ENCODE measurements at regions not wholly inside any gene's neighbourhood (a gene's known extent, or its start where the extent isn't known, plus 50 kb on each side); places are given as distances from the start of the nearest gene placed in this dataset.

DNA sequence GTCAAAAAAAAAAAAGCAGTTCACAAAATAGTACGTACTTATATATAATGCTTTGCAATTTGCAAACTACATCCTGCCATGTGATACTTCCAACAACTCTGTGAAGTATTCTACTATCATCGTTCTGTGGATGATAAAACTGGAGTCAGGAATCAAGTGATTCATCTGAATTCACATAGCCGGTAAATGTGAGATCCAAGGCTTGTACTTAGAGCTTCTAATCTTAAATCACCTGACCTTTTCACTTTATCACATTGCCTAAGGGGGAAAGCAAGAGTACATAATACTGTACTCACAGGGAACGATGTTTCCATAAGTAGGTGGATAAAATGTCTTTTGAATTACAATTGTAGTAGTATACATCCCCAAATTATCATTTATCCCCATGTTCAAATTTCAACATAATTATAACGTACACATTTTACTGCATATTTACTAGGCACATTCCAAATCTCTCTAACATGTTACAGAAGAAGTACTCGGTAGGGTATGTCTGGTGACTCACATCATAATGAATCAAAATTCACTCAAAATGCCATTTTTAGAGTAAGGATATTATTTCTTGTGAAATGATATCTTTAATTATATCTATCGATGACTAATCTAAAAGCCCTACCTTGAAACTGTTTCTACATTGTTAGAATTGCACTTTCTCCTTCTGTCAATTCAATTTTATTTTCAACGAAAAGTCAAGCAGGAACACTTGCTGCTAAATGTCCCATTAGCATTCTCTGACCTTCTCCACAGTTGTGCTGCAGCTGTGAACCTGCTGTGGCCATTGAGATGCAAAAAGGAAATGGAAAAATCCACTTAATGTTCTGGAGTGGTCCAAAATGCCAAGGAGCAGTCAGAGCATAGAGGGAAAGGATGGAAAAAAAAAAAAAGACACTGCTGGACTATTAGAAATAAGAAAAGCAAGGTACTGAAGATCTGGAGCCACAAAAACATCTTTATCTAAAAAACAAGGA, 78.9 kb downstream of the OR2K2 start:
- H3K4me2 ChIP-seq (ENCODE audit: low read length), result no peak overlapping the region
- no peaks in the 10 kb centered on the region for H3K9me3 ChIP-seq (replicated peaks; ENCODE audit: low read length)
- no peaks in the 10 kb centered on the region for H3K36me3 ChIP-seq (ENCODE audit: insufficient read depth, low read length)
- H3K27me3 ChIP-seq (ENCODE audit: control insufficient read depth, insufficient read depth, low read length), result no peaks in the 10 kb centered on the region
- H3K4me3 ChIP-seq (ENCODE audit: low read length), result no peak overlapping the region
- H3K9ac ChIP-seq (ENCODE audit: low read depth, low read length), result no peak overlapping the region
- H3K4me1 ChIP-seq (ENCODE audit: control insufficient read depth, insufficient read depth, low read length), result peaks cover 5% of the 10 kb centered on the region

DNA sequence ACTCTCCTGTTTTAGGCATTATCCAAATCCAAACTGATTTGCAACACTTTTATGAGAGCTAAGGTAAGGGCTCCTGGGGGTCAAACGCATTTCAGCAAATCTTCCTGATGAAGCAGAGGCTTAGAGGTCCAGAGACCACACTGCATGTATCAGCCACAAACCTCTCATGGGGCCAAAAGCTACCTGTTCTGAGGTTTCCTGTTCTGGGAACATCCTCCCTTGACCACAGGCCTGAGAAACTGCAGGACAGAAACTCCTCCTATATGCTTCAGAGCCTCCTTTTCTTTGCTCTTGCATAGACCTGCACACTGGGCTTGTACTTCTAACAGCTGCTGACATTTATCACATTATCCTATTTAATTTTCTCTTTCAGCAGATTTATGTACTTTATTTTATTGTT, 92.6 kb downstream of the OR2K2 start:
- Histone ChIP-seq H3K4me1 (ENCODE audit: control insufficient read depth, insufficient read depth, low read length) (peaks cover 32% of the 10 kb centered on the region), H3K9ac (ENCODE audit: low read depth, low read length) (no peak overlapping the region), H3K4me3 (ENCODE audit: low read length) (no peak overlapping the region), H3K4me2 (ENCODE audit: low read length) (no peak overlapping the region), H3K27me3 (ENCODE audit: control insufficient read depth, insufficient read depth, low read length) (no peaks in the 10 kb centered on the region), H3K36me3 (ENCODE audit: insufficient read depth, low read length) (no peaks in the 10 kb centered on the region), H3K9me3 (replicated peaks; ENCODE audit: low read length) (no peaks in the 10 kb centered on the region)

GRCh38 chr9:111236332-111236731, 93.7 kb downstream of the OR2K2 start:
- peaks cover 32% of the 10 kb centered on the region for H3K4me1 ChIP-seq (ENCODE audit: control insufficient read depth, insufficient read depth, low read length)
- H3K27me3 ChIP-seq (ENCODE audit: control insufficient read depth, insufficient read depth, low read length), result no peaks in the 10 kb centered on the region
- H3K36me3 ChIP-seq (ENCODE audit: insufficient read depth, low read length), result no peaks in the 10 kb centered on the region
- H3K4me2 ChIP-seq (ENCODE audit: low read length), result peak overlapping the region; percentile 32
- H3K9me3 ChIP-seq (replicated peaks; ENCODE audit: low read length), result no peaks in the 10 kb centered on the region
- H3K9ac ChIP-seq (ENCODE audit: low read depth, low read length), result peak overlapping the region; percentile 38
- H3K4me3 ChIP-seq (ENCODE audit: low read length), result no peak overlapping the region

DNA sequence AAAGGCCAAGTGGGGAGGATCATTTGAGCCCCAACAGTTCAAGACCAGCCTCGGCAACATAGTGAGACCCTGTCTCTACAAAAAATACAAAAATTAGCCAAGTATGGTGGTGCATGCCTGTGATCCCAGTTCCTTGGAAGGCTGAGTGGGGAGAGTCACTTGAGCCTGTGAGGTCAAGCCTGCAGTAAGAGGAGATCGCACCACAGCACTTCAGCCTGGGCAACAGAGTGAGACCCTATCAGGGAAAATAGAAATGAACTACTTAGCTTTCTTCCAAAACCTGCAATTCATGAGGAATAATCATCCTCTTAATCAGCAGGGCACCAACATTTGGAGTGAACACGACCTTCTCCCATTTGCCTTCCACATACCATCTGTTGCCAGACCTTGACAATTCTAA, 96.1 kb downstream of the OR2K2 start:
- no peak overlapping the region for H3K4me3 ChIP-seq (ENCODE audit: low read length)
- H3K9me3 ChIP-seq (replicated peaks; ENCODE audit: low read length), result no peaks in the 10 kb centered on the region
- H3K4me1 ChIP-seq (ENCODE audit: control insufficient read depth, insufficient read depth, low read length), result peaks cover 32% of the 10 kb centered on the region
- no peak overlapping the region for H3K9ac ChIP-seq (ENCODE audit: low read depth, low read length)
- H3K4me2 ChIP-seq (ENCODE audit: low read length), result no peak overlapping the region
- H3K27me3 ChIP-seq (ENCODE audit: control insufficient read depth, insufficient read depth, low read length), result no peaks in the 10 kb centered on the region
- H3K36me3 ChIP-seq (ENCODE audit: insufficient read depth, low read length), result no peaks in the 10 kb centered on the region

- no peak overlapping the region for H3K9ac ChIP-seq (ENCODE audit: low read depth, low read length)
- H3K36me3 ChIP-seq (ENCODE audit: insufficient read depth, low read length), result no peaks in the 10 kb centered on the region
- H3K4me2 ChIP-seq (ENCODE audit: low read length), result no peak overlapping the region
- no peaks in the 10 kb centered on the region for H3K9me3 ChIP-seq (replicated peaks; ENCODE audit: low read length)
- H3K4me3 ChIP-seq (ENCODE audit: low read length), result no peak overlapping the region
- H3K4me1 ChIP-seq (ENCODE audit: control insufficient read depth, insufficient read depth, low read length), result peaks cover 32% of the 10 kb centered on the region
- no peaks in the 10 kb centered on the region for H3K27me3 ChIP-seq (ENCODE audit: control insufficient read depth, insufficient read depth, low read length)
These were observed 96.8 kb downstream of the OR2K2 start for GRCh38 chr9:111232997-111233790.

GRCh38 chr9:111231801-111232580, 98.0 kb downstream of the OR2K2 start:
- H3K4me1 ChIP-seq (ENCODE audit: control insufficient read depth, insufficient read depth, low read length), result peaks cover 26% of the 10 kb centered on the region
- H3K27me3 ChIP-seq (ENCODE audit: control insufficient read depth, insufficient read depth, low read length), result no peaks in the 10 kb centered on the region
- H3K4me2 ChIP-seq (ENCODE audit: low read length), result no peak overlapping the region
- no peaks in the 10 kb centered on the region for H3K9me3 ChIP-seq (replicated peaks; ENCODE audit: low read length)
- no peak overlapping the region for H3K9ac ChIP-seq (ENCODE audit: low read depth, low read length)
- no peaks in the 10 kb centered on the region for H3K36me3 ChIP-seq (ENCODE audit: insufficient read depth, low read length)
- no peak overlapping the region for H3K4me3 ChIP-seq (ENCODE audit: low read length)

- Histone ChIP-seq H3K9ac (ENCODE audit: low read depth, low read length) (no peak overlapping the region), H3K36me3 (ENCODE audit: insufficient read depth, low read length) (no peaks in the 10 kb centered on the region), H3K9me3 (replicated peaks; ENCODE audit: low read length) (no peaks in the 10 kb centered on the region), H3K4me3 (ENCODE audit: low read length) (no peak overlapping the region), H3K27me3 (ENCODE audit: control insufficient read depth, insufficient read depth, low read length) (no peaks in the 10 kb centered on the region), H3K4me2 (ENCODE audit: low read length) (no peak overlapping the region), H3K4me1 (ENCODE audit: control insufficient read depth, insufficient read depth, low read length) (no peaks in the 10 kb centered on the region)
These were observed 107.3 kb downstream of the OR2K2 start for GRCh38 chr9:111222757-111223156.

DNA sequence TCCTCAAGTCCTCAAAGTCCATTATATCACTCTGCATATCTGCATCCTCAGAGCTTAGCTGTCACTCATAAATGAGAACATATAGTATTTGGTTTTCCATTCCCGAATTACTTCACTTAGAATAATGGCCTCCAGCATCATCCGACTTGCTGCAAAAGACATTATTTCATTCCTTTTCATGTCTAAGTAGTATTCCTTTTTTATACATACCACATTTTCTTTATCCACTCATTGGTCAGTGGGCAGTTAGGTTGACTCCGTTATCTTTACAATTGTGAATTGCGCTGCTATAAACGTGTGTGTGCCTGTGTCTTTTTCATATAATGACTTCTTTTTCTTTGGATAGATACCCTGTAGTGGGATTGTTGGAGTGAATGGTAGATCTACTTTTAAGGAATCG, 117.2 kb downstream of the OR2K2 start:
- Histone ChIP-seq H3K4me1 (ENCODE audit: control insufficient read depth, insufficient read depth, low read length) (no peaks in the 10 kb centered on the region), H3K36me3 (ENCODE audit: insufficient read depth, low read length) (no peaks in the 10 kb centered on the region), H3K4me2 (ENCODE audit: low read length) (no peak overlapping the region), H3K9me3 (replicated peaks; ENCODE audit: low read length) (no peaks in the 10 kb centered on the region), H3K9ac (ENCODE audit: low read depth, low read length) (no peak overlapping the region), H3K27me3 (ENCODE audit: control insufficient read depth, insufficient read depth, low read length) (no peaks in the 10 kb centered on the region), H3K4me3 (ENCODE audit: low read length) (no peak overlapping the region)

DNA sequence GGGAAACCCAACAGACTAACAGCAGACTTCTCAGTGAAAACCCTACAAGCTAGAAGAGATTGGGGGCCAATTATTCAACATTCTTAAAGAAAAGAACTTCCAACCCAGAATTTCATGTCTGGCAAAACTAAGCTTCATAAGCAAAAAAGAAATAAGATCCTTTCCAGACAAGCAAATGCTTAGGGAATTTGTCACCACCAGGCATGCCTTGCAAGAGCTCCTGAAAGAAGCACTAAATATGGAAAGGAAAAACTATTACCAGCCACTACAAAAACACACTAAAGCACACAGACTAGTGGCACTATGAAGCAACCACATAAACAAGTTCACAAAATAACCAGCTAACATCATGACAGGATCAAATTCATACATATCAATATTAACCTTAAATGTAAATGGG, 131.1 kb downstream of the OR2K2 start:
- H3K4me1 ChIP-seq (ENCODE audit: control insufficient read depth, insufficient read depth, low read length), result no peaks in the 10 kb centered on the region
- H3K9ac ChIP-seq (ENCODE audit: low read depth, low read length), result no peak overlapping the region
- H3K4me3 ChIP-seq (ENCODE audit: low read length), result no peak overlapping the region
- H3K36me3 ChIP-seq (ENCODE audit: insufficient read depth, low read length), result no peaks in the 10 kb centered on the region
- H3K9me3 ChIP-seq (replicated peaks; ENCODE audit: low read length), result no peaks in the 10 kb centered on the region
- no peaks in the 10 kb centered on the region for H3K27me3 ChIP-seq (ENCODE audit: control insufficient read depth, insufficient read depth, low read length)
- no peak overlapping the region for H3K4me2 ChIP-seq (ENCODE audit: low read length)

DNA sequence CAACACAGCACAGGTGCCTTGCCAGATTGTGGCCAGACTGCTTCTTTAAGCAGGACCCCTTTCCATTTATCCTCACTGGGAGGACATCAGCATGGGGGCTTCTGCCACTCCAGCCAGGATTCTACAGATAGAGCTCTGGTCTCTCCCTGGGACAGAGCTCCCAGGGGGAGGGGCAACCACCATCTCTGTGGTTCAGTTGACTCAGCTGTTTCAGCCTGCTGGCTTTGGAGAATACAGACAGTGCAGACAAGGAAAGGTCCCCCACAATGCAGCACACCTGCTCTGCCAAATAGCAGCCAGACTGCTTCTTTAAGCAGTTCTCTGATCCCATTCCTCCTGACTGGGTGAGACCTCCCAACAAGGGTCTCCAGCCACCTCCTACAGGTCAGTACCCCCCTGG, 132.8 kb downstream of the OR2K2 start:
- H3K36me3 ChIP-seq (ENCODE audit: insufficient read depth, low read length), result no peaks in the 10 kb centered on the region
- H3K4me1 ChIP-seq (ENCODE audit: control insufficient read depth, insufficient read depth, low read length), result no peaks in the 10 kb centered on the region
- no peaks in the 10 kb centered on the region for H3K9me3 ChIP-seq (replicated peaks; ENCODE audit: low read length)
- H3K27me3 ChIP-seq (ENCODE audit: control insufficient read depth, insufficient read depth, low read length), result no peaks in the 10 kb centered on the region
- no peak overlapping the region for H3K9ac ChIP-seq (ENCODE audit: low read depth, low read length)
- H3K4me2 ChIP-seq (ENCODE audit: low read length), result no peak overlapping the region
- no peak overlapping the region for H3K4me3 ChIP-seq (ENCODE audit: low read length)

- Histone ChIP-seq H3K9ac (ENCODE audit: low read depth, low read length) (no peak overlapping the region), H3K27me3 (ENCODE audit: control insufficient read depth, insufficient read depth, low read length) (no peaks in the 10 kb centered on the region), H3K4me3 (ENCODE audit: low read length) (no peak overlapping the region), H3K36me3 (ENCODE audit: insufficient read depth, low read length) (no peaks in the 10 kb centered on the region), H3K9me3 (replicated peaks; ENCODE audit: low read length) (no peaks in the 10 kb centered on the region), H3K4me1 (ENCODE audit: control insufficient read depth, insufficient read depth, low read length) (no peaks in the 10 kb centered on the region), H3K4me2 (ENCODE audit: low read length) (no peak overlapping the region)
These were observed 134.3 kb downstream of the OR2K2 start for GRCh38 chr9:111195766-111196165.
